Mesothelial cell of epicardium (in vitro differentiated cells): ENCODE measurements at regions not wholly inside any gene's neighbourhood (a gene's known extent, or its start where the extent isn't known, plus 50 kb on each side); places are given as distances from the start of the nearest gene placed in this dataset.

Source experiments
- DNase-seq, 2 experiments: peaks; one replicate each; pipeline ENCODE4 v3.0.0; 2021; ENCODE audit warnings: low spot score in 2 of 2; ENCODE audit not compliant: unreplicated experiment in 2 of 2
- H3K27ac Mint-ChIP-seq: 2 replicates; pipeline ENCODE4 v1.8.0; 2021; ENCODE audit warnings: mixed read lengths
- H3K27me3 Mint-ChIP-seq: 2 replicates; pipeline ENCODE4 v1.8.0; 2021; ENCODE audit warnings: low read depth, mixed read lengths
- H3K36me3 Mint-ChIP-seq: 2 replicates; pipeline ENCODE4 v1.8.0; 2021; ENCODE audit warnings: mixed read lengths
- H3K4me1 Mint-ChIP-seq: 2 replicates; pipeline ENCODE4 v1.8.0; 2021; ENCODE audit warnings: mixed read lengths
- H3K4me3 Mint-ChIP-seq: 2 replicates; pipeline ENCODE4 v1.8.0; 2021; ENCODE audit warnings: mild to moderate bottlenecking, moderate library complexity, mixed read lengths
- H3K9me3 Mint-ChIP-seq: 2 replicates; pipeline ENCODE4 v1.8.0; 2021; ENCODE audit warnings: mixed read lengths
- TF ChIP-seq, protein P1 (sequence below): fragments of 200-600 bp; sonication (generic); IDR thresholded peaks from one replicate; pipeline ENCODE4 v1.5.0; 2021; ENCODE audit warnings: antibody characterized with exemption; ENCODE audit not compliant: unreplicated experiment

DNA sequence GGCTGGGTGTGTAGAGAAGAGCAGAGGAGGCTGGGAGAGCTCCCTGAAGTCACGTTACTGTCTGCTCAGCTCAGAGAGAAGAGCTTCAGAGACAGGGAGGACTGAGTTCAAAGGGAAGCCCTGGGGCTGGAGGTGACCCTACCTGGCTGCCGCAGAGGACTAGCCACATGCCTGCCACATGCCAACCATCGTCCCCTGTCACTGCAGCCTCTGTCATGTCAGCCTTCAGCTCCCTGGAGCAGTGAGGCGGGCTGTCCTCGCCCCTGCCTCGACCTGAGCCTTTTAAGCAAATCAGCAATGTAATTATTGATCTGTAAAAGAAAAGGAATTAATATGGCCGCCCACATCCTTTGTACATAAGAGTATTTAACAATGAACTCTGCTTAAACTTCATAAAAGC, 89.3 kb upstream of the RET start:
- no peak for DNase-seq
- no peaks in the 10 kb centered on the region for H3K27me3 Mint-ChIP-seq
- no peaks in the 10 kb centered on the region for H3K9me3 Mint-ChIP-seq
- no peaks in the 10 kb centered on the region for H3K36me3 Mint-ChIP-seq
- no peak overlapping the region for H3K27ac Mint-ChIP-seq
- no peak overlapping the region for H3K4me3 Mint-ChIP-seq
- peaks cover 5% of the 10 kb centered on the region for H3K4me1 Mint-ChIP-seq
- TF ChIP-seq, protein P1, sequence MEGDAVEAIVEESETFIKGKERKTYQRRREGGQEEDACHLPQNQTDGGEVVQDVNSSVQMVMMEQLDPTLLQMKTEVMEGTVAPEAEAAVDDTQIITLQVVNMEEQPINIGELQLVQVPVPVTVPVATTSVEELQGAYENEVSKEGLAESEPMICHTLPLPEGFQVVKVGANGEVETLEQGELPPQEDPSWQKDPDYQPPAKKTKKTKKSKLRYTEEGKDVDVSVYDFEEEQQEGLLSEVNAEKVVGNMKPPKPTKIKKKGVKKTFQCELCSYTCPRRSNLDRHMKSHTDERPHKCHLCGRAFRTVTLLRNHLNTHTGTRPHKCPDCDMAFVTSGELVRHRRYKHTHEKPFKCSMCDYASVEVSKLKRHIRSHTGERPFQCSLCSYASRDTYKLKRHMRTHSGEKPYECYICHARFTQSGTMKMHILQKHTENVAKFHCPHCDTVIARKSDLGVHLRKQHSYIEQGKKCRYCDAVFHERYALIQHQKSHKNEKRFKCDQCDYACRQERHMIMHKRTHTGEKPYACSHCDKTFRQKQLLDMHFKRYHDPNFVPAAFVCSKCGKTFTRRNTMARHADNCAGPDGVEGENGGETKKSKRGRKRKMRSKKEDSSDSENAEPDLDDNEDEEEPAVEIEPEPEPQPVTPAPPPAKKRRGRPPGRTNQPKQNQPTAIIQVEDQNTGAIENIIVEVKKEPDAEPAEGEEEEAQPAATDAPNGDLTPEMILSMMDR = no peak

DNA sequence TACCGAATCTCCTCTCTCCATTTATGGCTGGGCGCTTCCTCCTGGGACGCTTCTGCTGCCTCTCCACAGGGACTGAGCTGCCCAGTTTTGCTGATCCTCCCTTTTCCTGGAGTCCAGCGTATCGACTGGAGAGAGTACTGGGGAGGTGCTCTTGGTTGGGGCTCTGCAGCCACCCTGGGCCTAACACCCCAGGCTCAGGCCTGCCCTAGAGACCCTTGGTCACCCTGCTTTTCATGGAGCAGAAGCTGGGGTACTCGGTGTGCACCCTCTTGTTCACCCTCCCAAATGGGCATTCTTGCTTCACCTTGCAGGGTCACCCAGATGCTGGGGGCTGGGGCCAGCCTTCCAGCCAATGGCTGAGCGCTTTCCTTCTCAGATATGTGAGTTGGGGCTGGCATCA, 88.8 kb upstream of the RET start:
- H3K4me3 Mint-ChIP-seq = no peak overlapping the region
- no peaks in the 10 kb centered on the region for H3K9me3 Mint-ChIP-seq
- TF ChIP-seq, protein P1 = no peak
- H3K4me1 Mint-ChIP-seq = peaks cover 5% of the 10 kb centered on the region
- no peak for DNase-seq
- no peaks in the 10 kb centered on the region for H3K27me3 Mint-ChIP-seq
- H3K27ac Mint-ChIP-seq = no peak overlapping the region
- H3K36me3 Mint-ChIP-seq = no peaks in the 10 kb centered on the region

DNA sequence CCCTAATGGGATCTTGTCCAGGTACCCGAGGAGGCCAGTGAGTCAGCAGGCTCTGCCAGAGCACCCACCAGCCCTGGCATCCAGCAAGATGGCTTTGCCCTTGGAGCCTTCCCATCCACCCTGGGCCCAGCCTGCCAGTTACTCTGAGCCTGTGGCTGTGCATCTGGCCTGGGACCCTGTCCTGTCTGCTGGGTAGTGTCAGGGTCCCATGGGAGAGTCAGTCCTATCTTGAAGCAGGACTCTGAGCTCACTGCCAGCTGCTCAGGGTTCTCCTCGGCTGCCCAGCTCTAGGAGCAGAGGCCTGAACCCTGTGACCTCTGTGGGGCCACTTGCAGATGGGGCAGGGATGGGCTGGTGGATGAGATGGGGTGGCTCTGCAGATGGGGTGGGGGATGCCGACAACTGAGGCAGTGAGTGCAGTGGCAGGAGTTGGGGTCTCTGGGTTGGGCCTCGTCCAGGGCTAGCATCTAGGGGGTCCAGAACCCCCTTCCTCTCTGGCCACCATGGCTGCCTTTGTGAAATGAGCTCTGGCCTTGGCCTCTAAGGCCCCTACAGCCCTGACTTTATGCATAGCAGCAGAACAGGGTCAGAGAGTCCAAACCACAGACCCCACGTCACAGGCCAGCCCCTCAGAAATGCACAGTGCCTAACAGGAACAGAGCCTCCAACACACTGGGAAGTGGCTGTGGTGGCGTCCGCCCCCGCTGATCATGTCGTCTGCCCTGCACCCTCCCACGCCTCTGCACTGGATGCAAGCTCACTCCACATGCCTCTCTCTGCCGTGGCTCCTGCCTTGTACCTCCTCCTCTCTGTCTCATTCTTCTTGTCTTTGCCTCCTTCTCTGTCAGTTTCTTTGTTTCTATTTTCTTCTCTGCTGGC, 88.1 kb upstream of the RET start:
- Mint-ChIP-seq H3K4me3 (no peak overlapping the region), H3K27ac (no peak overlapping the region), H3K27me3 (peaks cover 3% of the 10 kb centered on the region), H3K9me3 (no peaks in the 10 kb centered on the region), H3K4me1 (peaks cover 5% of the 10 kb centered on the region), H3K36me3 (no peaks in the 10 kb centered on the region)
- TF ChIP-seq, protein P1 = no peak
- no peak for DNase-seq

DNA sequence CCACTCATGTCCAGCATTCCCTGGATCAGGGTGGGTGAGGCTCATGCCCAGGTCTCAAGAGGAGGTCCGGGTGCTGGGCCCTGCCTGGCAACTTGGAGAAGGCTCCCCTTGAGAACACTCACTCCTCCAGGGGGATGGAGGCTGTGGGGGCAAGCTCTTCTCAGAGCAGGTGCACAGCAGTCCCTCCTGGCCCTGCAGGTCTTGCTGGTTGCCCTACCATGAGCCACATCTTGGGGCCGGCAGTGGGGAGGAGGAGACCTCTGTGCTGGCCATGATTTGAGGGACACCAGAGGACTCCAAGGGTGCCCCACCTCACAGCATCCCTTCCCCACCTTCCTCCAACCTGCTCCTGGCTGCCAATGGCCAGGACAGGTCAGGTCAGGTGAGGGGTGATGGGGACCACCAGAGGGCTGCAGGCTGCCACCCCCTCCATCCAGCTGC, 87.4 kb upstream of the RET start:
- H3K27ac Mint-ChIP-seq = no peak overlapping the region
- H3K9me3 Mint-ChIP-seq = no peaks in the 10 kb centered on the region
- peaks cover 5% of the 10 kb centered on the region for H3K4me1 Mint-ChIP-seq
- TF ChIP-seq, protein P1 = no peak
- H3K4me3 Mint-ChIP-seq = no peak overlapping the region
- DNase-seq = no peak
- peaks cover 4% of the 10 kb centered on the region for H3K27me3 Mint-ChIP-seq
- no peaks in the 10 kb centered on the region for H3K36me3 Mint-ChIP-seq

DNA sequence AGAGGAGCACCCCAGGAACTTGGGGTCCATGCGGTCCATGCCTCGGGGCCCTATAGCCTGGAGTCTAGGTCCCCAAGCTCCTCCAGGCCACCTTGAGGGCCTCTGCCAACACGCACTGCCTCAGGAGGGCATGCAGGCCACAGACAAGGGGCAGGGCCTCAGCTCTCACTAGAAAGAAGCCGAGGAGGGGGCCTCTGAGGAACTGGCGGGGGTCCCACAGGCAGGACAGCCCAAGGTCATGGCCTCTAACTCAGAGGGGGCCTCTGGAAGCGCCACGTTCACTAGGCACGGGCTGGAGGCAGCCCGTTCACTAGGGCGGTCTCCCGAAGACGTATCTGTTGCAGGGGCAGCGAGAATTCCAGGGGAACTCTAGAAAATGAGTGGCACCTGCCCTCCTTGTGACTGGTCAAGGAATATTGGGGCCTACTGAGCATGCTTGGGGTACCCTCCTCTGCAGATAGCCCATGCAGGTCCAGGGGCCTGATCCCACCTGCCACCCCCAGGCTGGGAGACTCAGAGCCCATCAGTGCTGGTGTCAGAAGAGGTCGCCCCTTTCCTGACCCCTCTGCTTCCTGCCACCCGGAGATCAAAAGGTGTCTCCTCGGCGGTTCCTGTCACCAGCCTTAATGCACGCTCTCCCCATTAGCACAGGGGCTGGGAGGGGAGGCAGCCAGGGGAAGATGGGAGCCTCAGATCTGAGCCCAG, 86.7 kb upstream of the RET start:
- no peak overlapping the region for H3K4me3 Mint-ChIP-seq
- DNase-seq = no peak
- no peaks in the 10 kb centered on the region for H3K36me3 Mint-ChIP-seq
- TF ChIP-seq, protein P1 = no peak
- H3K27ac Mint-ChIP-seq = no peak overlapping the region
- H3K9me3 Mint-ChIP-seq = no peaks in the 10 kb centered on the region
- H3K27me3 Mint-ChIP-seq = peaks cover 7% of the 10 kb centered on the region
- peaks cover 5% of the 10 kb centered on the region for H3K4me1 Mint-ChIP-seq
